Fibroblast of pulmonary artery (primary cell): ENCODE measurements at regions not wholly inside any gene's neighbourhood (a gene's known extent, or its start where the extent isn't known, plus 50 kb on each side); places are given as distances from the start of the nearest gene placed in this dataset.
"Not testable (repeated sequence)": the region's sequence is repeated elsewhere in the genome, so short reads cannot be mapped to it uniquely, and the experiment has no call there.

ENCODE experiments used
- DNase-seq: peaks from one replicate; pipeline ENCODE4 v3.0.0-alpha.2; 2010; ENCODE audit warnings: low read depth
- H3K4me3 ChIP-seq: replicated peaks from 2 replicates; pipeline ENCODE4 v1.5.1; 2011; ENCODE audit warnings: low read depth, mild to moderate bottlenecking, control low read depth, low read length, moderate library complexity
- CTCF ChIP-seq: IDR thresholded peaks from 2 replicates; pipeline ENCODE4 v1.5.1; 2011; ENCODE audit warnings: mild to moderate bottlenecking, control low read depth, low read length, inconsistent platforms; ENCODE audit errors: missing control alignments

GRCh38 chr7:66296-66695 lies 126.1 kb upstream of the FAM20C start:
- no peak for TF ChIP-seq CTCF

DNA sequence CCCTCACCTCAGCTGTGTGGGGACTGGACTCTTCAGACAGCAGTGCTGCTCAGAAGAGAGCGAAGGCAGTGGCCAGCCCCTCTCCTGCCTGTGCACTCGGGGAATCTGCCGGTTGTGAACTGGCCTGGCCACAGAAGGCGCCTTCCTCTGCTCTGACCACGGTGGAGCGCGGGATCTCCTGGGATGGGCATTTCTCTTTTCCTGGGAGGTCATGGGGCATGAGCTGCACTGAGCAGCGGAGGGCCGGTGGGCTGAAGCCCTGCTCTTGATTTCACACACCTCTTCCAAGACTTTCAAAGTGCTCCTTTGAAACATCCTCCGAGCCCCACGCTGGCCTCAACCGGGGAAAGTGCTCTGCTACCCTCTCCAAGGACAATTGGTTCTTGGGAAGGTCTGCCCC lies 125.6 kb upstream of the FAM20C start:
- no peak for DNase-seq
- no peak for TF ChIP-seq CTCF
- no peak overlapping the region for H3K4me3 ChIP-seq

More at GRCh38 chr7:66296-66695, 126.1 kb upstream of the FAM20C start:
- H3K4me3 ChIP-seq: no peak overlapping the region
- no peak for DNase-seq

DNA sequence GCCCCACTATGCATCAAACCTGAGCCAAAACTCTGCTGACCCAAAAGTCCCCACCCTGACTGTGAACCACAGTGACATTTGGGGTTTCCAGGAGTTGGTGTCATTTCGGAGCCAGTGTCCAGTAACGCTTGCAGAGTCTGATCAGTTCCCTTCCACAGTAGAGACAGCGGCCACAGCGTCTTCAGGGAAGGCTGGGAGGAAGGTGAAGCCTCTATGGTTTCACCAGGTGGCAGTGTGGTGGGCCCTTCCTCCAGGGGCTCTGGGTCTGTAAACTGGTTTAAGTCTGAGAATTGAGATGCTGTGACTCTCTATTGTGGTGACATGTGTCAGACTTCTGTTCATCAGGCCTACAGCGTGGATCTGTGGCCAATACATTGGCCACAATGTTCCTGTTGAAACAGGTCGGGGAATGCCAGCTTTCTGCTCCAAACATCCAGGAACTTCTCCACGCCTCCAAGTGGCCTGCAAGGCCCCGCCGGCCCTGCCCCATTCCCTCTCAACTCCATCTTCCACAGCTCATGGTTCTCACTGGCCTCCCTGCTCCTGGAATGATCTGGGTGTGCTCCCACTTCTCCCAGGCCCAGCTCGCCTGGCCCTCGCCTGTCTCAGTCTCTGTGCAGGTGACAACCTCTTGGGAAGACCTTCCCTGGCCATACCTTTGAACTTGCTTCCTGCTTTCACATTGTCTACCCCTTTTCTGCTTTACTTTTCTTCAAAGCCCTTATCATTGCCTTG lies 124.5 kb upstream of the FAM20C start:
- no peak for DNase-seq
- no peak overlapping the region for H3K4me3 ChIP-seq
- TF ChIP-seq CTCF: peak; percentile 0

DNA sequence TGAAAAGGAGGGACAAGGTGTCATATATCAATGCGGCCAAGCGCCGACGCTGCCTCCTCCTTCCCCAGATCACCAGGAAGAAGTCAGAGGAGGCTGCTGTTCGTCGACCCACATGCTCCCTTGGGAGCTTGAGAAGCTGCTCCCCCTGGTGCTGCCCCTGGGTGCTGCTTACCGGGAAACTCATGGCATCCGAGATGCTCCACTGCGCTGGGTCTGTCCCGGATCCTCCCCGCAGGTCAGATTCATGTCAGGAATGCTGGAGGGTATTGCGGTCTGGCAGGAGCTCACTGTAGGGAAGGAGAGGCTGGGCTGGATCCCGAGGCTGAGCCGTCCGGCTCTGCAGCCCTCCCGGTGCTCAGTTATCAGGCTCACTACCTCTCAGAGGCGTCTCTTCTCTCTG lies 123.7 kb upstream of the FAM20C start:
- DNase-seq: peak; percentile 61
- H3K4me3 ChIP-seq: no peak overlapping the region
- peak; percentile 35 for TF ChIP-seq CTCF

- not testable (repeated sequence) for H3K4me3 ChIP-seq, DNase-seq
Measured at GRCh38 chr7:69052-69451, 123.3 kb upstream of the FAM20C start.

DNA sequence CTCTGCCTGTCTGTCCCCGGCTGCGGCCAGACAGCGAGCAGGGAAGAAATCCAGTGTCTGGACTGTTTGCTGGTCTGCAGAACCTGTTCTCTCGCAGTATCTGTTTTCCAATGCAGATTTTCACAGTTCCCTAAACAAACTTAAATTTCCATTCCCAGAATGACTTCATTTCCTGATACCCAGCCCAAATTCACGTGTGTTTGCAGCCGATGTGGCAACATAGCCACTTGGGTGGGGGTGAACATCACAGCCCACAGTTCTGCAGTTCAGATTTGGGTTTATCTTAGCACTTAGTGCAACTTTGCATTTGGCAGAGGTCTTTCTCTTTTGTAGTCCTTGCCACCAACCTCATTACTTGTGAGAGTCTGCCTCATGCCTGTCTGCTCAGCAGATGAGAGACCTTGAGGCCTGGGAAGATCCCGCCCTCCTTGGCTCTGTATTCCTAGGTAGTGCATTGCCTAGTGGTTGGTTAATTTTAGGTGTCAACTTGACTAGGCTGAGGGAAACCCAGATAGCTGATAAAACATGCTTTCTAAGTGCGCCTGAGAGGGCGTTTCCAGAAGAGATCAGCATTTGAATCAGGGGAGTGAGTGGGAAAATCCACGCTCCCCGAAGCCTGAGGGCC lies 122.8 kb upstream of the FAM20C start:
- not testable (repeated sequence) for DNase-seq

GRCh38 chr7:70207-70606 lies 122.2 kb upstream of the FAM20C start:
- not testable (repeated sequence) for DNase-seq, H3K4me3 ChIP-seq

More for the DNA sequence above, 122.8 kb upstream of the FAM20C start:
- H3K4me3 ChIP-seq: not testable (repeated sequence)

DNA sequence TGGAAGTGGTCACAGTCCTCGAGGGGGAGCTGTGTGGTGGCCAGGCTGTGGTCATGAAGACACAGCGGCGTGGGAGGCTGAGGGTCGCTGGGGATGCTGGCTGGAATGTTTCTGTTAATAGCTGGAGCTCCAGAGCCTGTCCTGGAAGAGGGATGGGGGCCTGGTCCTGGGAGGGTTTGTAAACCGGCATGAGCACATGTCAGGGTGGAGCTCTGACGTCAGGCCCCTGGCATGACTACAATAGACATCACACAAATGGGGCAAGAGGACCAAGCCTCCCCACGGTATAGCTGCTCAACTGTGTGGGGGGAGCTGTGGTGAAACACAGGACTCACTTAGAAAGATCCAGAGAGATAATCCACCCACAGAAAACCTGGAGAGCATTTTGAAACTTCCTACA lies 121.4 kb upstream of the FAM20C start:
- DNase-seq: peak; percentile 92
- H3K4me3 ChIP-seq: not testable (repeated sequence)

DNA sequence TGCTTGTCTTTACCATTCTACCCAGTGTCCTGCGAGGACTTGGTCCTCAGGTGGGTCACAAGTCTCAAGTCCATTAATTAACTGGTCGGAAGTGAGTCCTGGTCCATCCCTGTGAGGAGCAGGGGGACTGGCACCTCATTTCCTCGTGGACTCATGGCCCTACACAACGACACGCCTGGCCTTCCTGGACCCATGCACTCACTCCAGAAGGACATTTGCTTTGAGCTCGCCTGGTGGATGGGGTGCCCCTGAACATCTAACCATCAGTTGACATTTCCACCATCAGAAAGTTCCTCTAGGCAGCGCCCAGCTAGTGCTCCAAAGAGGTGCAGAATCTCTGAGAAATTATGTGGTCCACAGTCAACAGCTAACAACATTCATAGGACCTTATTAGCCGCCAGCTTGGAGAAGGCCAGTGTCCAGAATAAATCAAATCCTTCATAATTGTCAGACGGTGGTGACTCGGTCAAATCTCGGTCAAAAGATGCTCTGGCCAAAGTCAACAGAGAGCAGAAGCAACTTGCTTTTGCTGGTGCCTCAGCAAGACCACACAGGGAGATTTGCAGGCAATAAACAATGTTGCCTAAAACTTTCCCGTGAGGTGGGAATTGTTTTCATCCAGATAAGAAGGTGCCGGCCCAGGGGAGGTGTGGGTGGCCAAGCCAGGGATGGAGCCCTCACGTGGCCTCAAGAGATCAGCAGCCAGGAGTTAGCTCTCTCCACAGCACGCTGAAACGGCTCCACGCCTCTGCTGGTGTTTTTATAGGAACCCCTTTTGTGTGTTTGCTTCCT lies 119.9 kb upstream of the FAM20C start:
- not testable (repeated sequence) for H3K4me3 ChIP-seq, DNase-seq

- DNase-seq, H3K4me3 ChIP-seq: not testable (repeated sequence)
Measured at GRCh38 chr7:73058-73331, 119.4 kb upstream of the FAM20C start.

DNA sequence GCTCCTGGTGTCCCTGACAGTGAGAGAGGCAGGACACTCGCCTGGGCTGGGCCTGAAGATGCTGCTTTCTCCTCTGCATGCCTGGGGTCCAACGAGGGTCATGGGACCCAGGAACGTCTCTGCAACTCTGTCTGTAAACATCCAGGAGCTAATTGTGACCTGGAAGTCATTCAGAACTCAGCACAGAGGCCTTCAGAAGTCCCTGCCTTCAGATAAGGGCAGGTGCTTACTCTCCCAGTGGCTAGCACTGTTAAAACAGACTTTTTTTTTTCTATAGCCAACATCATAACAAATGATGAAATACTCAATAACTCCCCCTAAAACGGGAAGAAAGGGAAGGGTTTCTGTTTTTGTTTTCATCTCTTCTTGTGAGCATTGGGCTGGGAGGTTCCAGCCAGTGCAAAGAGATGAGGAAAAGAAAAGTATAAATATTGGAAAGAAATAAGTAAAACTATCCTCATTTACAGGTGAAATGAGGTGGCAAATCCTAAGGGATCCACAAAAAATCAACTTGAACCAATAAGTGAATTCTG lies 118.3 kb upstream of the FAM20C start:
- not testable (repeated sequence) for H3K4me3 ChIP-seq, DNase-seq

GRCh38 chr7:75511-75910 lies 116.9 kb upstream of the FAM20C start:
- H3K4me3 ChIP-seq, DNase-seq: not testable (repeated sequence)

DNA sequence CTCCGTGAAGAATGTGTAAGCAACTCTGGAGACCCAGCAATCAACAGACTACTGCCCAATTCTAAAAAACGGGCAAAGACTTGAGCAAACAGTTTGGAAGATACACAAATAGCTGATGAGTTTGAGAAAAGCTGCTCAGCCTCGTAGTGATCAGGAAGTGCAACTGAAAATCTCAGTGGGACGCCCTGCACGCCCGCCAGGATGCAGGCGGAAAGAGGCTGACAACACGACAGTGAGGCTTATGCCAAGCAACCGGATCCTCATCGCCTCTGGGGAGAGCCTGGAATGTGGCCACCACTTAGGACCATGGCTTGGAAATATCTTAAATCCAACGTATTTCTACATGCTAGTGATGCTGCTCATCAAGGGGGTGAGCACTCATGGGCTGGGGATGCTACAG lies 116.2 kb upstream of the FAM20C start:
- DNase-seq, H3K4me3 ChIP-seq: not testable (repeated sequence)
